Astrocyte (in vitro differentiated cells and primary cell): ENCODE measurements at regions not wholly inside any gene's neighbourhood (a gene's known extent, or its start where the extent isn't known, plus 50 kb on each side); places are given as distances from the start of the nearest gene placed in this dataset.

Experiments used
- DNase-seq: peaks from one replicate; pipeline ENCODE4 v3.0.0-alpha.2; 2010; ENCODE audit warnings: low read depth
- FAIRE-seq: peaks from 2 replicates; lab custom pipeline; 2011; peaks lifted over from hg19 to GRCh38; lab: Jason Lieb, UNC
- H2AFZ ChIP-seq: 2 replicates; pipeline ENCODE4 v1.6.0; 2012; ENCODE audit warnings: low read depth, low read length, inconsistent platforms
- H3K27ac ChIP-seq: 2 replicates; pipeline ENCODE4 v1.5.1; 2011; ENCODE audit warnings: low read depth, low read length, inconsistent platforms
- H3K27me3 ChIP-seq: 2 replicates; pipeline ENCODE4 v1.6.0; 2011; ENCODE audit warnings: low read length, inconsistent platforms; ENCODE audit not compliant: insufficient read depth
- H3K36me3 ChIP-seq: 2 replicates; pipeline ENCODE4 v1.5.1; 2011; ENCODE audit warnings: low read length, inconsistent platforms; ENCODE audit not compliant: insufficient read depth
- H3K4me1 ChIP-seq: 2 replicates; pipeline ENCODE4 v1.5.1; 2011; ENCODE audit warnings: low read length, inconsistent platforms; ENCODE audit not compliant: insufficient read depth
- H3K4me2 ChIP-seq: 2 replicates; pipeline ENCODE4 v1.6.0; 2012; ENCODE audit warnings: low read length, inconsistent platforms
- H3K4me3 ChIP-seq: 2 replicates; pipeline ENCODE4 v1.5.1; 2011; ENCODE audit warnings: low read depth, mild to moderate bottlenecking, low read length, inconsistent platforms; ENCODE audit not compliant: insufficient read depth
- H3K79me2 ChIP-seq: 2 replicates; pipeline ENCODE4 v1.6.0; 2012; ENCODE audit warnings: mild to moderate bottlenecking, low read length, inconsistent platforms; ENCODE audit not compliant: insufficient read depth
- H3K9ac ChIP-seq: 2 replicates; pipeline ENCODE4 v1.6.0; 2012; ENCODE audit warnings: mild to moderate bottlenecking, low read length, inconsistent platforms
- H3K9me3 ChIP-seq: 2 replicates; pipeline ENCODE4 v1.5.1; 2012; ENCODE audit warnings: low read depth, mild to moderate bottlenecking, low read length, inconsistent platforms; ENCODE audit not compliant: insufficient read depth
- H4K20me1 ChIP-seq: 2 replicates; pipeline ENCODE4 v1.6.0; 2012; ENCODE audit warnings: low read length, inconsistent platforms; ENCODE audit not compliant: insufficient read depth
- H3K27ac Mint-ChIP-seq: one replicate; pipeline ENCODE4 v1.8.0; 2021; ENCODE audit warnings: mild to moderate bottlenecking, mixed read lengths; ENCODE audit not compliant: unreplicated experiment
- H3K27me3 Mint-ChIP-seq: one replicate; pipeline ENCODE4 v1.8.0; 2021; ENCODE audit warnings: low read depth, mixed read lengths; ENCODE audit not compliant: unreplicated experiment
- H3K36me3 Mint-ChIP-seq: one replicate; pipeline ENCODE4 v1.8.0; 2021; ENCODE audit warnings: low read depth, mixed read lengths; ENCODE audit not compliant: unreplicated experiment
- H3K4me1 Mint-ChIP-seq: one replicate; pipeline ENCODE4 v1.8.0; 2021; ENCODE audit warnings: low read depth, mixed read lengths; ENCODE audit not compliant: unreplicated experiment
- H3K4me3 Mint-ChIP-seq: one replicate; pipeline ENCODE4 v1.8.0; 2021; ENCODE audit warnings: mild to moderate bottlenecking, moderate library complexity, mixed read lengths; ENCODE audit not compliant: unreplicated experiment
- H3K9me3 Mint-ChIP-seq: one replicate; pipeline ENCODE4 v1.8.0; 2021; ENCODE audit warnings: mild to moderate bottlenecking, mixed read lengths; ENCODE audit not compliant: unreplicated experiment
- EZH2 ChIP-seq: IDR thresholded peaks from 2 replicates; pipeline ENCODE4 v1.6.1; 2012; ENCODE audit warnings: mild to moderate bottlenecking, low read length, inconsistent platforms; ENCODE audit not compliant: insufficient read depth
- TF ChIP-seq, protein P1 (sequence below): IDR thresholded peaks from 2 replicates; pipeline ENCODE4 v1.5.1; 2011; ENCODE audit warnings: low read depth, mild to moderate bottlenecking, inconsistent platforms, low read length, moderate library complexity; ENCODE audit not compliant: insufficient read depth

GRCh38 chr20:47991875-47992488, 206.7 kb upstream of the SULF2 start:
- Mint-ChIP-seq H3K4me3 (no peak overlapping the region), H3K27ac (no peak overlapping the region), H3K36me3 (no peaks in the 10 kb centered on the region), H3K27me3 (peaks cover 18% of the 10 kb centered on the region), H3K9me3 (peaks cover 10% of the 10 kb centered on the region), H3K4me1 (no peaks in the 10 kb centered on the region)
- Histone ChIP-seq H3K9ac (no peak overlapping the region), H3K4me2 (no peak overlapping the region), H3K9me3 (peaks cover 7% of the 10 kb centered on the region), H2AFZ (no peak overlapping the region), H4K20me1 (no peaks in the 10 kb centered on the region), H3K27me3 (peaks cover 24% of the 10 kb centered on the region), H3K4me1 (no peaks in the 10 kb centered on the region), H3K36me3 (no peaks in the 10 kb centered on the region), H3K27ac (no peak overlapping the region), H3K4me3 (no peak overlapping the region), H3K79me2 (no peaks in the 10 kb centered on the region)
- DNase-seq (no peak), FAIRE-seq (no peak)
- TF ChIP-seq EZH2 = no peak
- TF ChIP-seq, protein P1, sequence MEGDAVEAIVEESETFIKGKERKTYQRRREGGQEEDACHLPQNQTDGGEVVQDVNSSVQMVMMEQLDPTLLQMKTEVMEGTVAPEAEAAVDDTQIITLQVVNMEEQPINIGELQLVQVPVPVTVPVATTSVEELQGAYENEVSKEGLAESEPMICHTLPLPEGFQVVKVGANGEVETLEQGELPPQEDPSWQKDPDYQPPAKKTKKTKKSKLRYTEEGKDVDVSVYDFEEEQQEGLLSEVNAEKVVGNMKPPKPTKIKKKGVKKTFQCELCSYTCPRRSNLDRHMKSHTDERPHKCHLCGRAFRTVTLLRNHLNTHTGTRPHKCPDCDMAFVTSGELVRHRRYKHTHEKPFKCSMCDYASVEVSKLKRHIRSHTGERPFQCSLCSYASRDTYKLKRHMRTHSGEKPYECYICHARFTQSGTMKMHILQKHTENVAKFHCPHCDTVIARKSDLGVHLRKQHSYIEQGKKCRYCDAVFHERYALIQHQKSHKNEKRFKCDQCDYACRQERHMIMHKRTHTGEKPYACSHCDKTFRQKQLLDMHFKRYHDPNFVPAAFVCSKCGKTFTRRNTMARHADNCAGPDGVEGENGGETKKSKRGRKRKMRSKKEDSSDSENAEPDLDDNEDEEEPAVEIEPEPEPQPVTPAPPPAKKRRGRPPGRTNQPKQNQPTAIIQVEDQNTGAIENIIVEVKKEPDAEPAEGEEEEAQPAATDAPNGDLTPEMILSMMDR = no peak

DNA sequence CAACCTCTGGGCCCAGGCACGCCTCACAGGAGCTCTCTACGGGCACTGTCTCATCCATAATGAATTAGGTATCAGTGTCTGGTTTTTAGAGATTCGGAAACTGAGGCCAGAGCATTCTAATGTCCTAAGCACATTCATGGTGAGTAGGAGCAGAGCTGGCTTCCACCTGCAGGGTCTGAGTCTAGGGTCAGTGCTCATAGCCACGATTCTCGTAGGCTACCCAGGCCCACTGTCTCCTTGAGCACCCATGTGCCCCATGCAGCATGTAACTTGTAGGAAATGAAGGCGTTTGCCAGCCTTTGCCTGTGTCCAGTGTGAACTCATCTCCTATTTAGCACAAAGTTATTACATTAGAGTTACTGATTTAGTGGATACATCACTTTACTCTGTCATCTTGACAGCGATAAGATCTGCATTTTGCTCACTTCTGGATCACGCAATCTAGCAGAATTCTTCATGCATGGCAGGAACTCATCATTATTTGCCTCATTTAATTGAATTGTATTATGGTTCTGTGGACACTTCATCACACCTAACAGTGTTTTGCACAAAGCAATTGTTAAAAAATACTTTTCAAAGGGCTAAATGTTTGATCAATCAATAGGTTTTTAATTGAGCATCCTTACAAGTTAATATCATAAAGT, 205.3 kb upstream of the SULF2 start:
- Histone ChIP-seq H3K9me3 (peaks cover 7% of the 10 kb centered on the region), H3K4me3 (no peak overlapping the region), H4K20me1 (no peaks in the 10 kb centered on the region), H2AFZ (no peak overlapping the region), H3K27me3 (peaks cover 24% of the 10 kb centered on the region), H3K36me3 (no peaks in the 10 kb centered on the region), H3K27ac (no peak overlapping the region), H3K4me1 (no peaks in the 10 kb centered on the region), H3K79me2 (no peaks in the 10 kb centered on the region), H3K9ac (no peak overlapping the region), H3K4me2 (no peak overlapping the region)
- Mint-ChIP-seq H3K4me1 (peaks cover under 1% of the 10 kb centered on the region), H3K9me3 (peaks cover 10% of the 10 kb centered on the region), H3K27ac (no peak overlapping the region), H3K4me3 (no peak overlapping the region), H3K27me3 (peaks cover 18% of the 10 kb centered on the region), H3K36me3 (no peaks in the 10 kb centered on the region)
- no peak for TF ChIP-seq EZH2
- TF ChIP-seq, protein P1 = no peak
- FAIRE-seq (no peak), DNase-seq (no peak)

- FAIRE-seq = no peak
- H3K27ac Mint-ChIP-seq = no peak overlapping the region
Observed at GRCh38 chr20:47989957-47990356, 204.7 kb upstream of the SULF2 start.

More at GRCh38 chr20:47989957-47990356, 204.7 kb upstream of the SULF2 start:
- H3K79me2 ChIP-seq = no peaks in the 10 kb centered on the region
- TF ChIP-seq EZH2 = no peak
- TF ChIP-seq, protein P1 = no peak
- H3K4me3 Mint-ChIP-seq = no peak overlapping the region
- no peak overlapping the region for H3K4me2 ChIP-seq
- H3K4me1 Mint-ChIP-seq = peaks cover 6% of the 10 kb centered on the region
- H3K36me3 Mint-ChIP-seq = no peaks in the 10 kb centered on the region
- peaks cover 19% of the 10 kb centered on the region for H3K27me3 ChIP-seq
- DNase-seq = no peak
- peaks cover 18% of the 10 kb centered on the region for H3K27me3 Mint-ChIP-seq
- no peak overlapping the region for H3K27ac ChIP-seq
- peaks cover 10% of the 10 kb centered on the region for H3K9me3 Mint-ChIP-seq
- H3K4me1 ChIP-seq = no peaks in the 10 kb centered on the region
- no peak overlapping the region for H3K9ac ChIP-seq
- H3K36me3 ChIP-seq = no peaks in the 10 kb centered on the region
- no peak overlapping the region for H3K4me3 ChIP-seq
- H3K9me3 ChIP-seq = peaks cover 7% of the 10 kb centered on the region
- H4K20me1 ChIP-seq = no peaks in the 10 kb centered on the region
- H2AFZ ChIP-seq = no peak overlapping the region
